Epithelial cell of esophagus (primary cell): ENCODE measurements at regions not wholly inside any gene's neighbourhood (a gene's known extent, or its start where the extent isn't known, plus 50 kb on each side); places are given as distances from the start of the nearest gene placed in this dataset.

Experiments
- DNase-seq: peaks from one replicate; pipeline ENCODE4 v3.0.0; 2010; ENCODE audit warnings: low read depth
- H3K4me3 ChIP-seq: 2 replicates; pipeline ENCODE4 v1.5.1; 2011; ENCODE audit warnings: mild to moderate bottlenecking, low read length, control low read depth
- CTCF ChIP-seq: IDR thresholded peaks from 2 replicates; pipeline ENCODE4 v1.5.1; 2011; ENCODE audit warnings: low read depth, mild to moderate bottlenecking, low read length, control low read depth, inconsistent platforms; ENCODE audit not compliant: insufficient read depth; ENCODE audit errors: missing control alignments

- no peak for DNase-seq
- no peak for TF ChIP-seq CTCF
- H3K4me3 ChIP-seq: no peak overlapping the region
Measured at GRCh38 chr4:137609718-137610430, 77.6 kb upstream of the PCDH18 start.

GRCh38 chr4:137608085-137608484 is 75.8 kb upstream of the PCDH18 start:
- peak; percentile 11 for DNase-seq
- no peak overlapping the region for H3K4me3 ChIP-seq
- TF ChIP-seq CTCF: no peak

GRCh38 chr4:137602436-137602835 is 70.1 kb upstream of the PCDH18 start:
- no peak for DNase-seq
- no peak overlapping the region for H3K4me3 ChIP-seq
- TF ChIP-seq CTCF: no peak

- peak; percentile 73 for DNase-seq
- no peak overlapping the region for H3K4me3 ChIP-seq
- no peak for TF ChIP-seq CTCF
Measured at GRCh38 chr4:137601934-137602333, 69.6 kb upstream of the PCDH18 start.

GRCh38 chr4:137599734-137600133 is 67.4 kb upstream of the PCDH18 start:
- no peak overlapping the region for H3K4me3 ChIP-seq
- no peak for DNase-seq
- no peak for TF ChIP-seq CTCF

GRCh38 chr4:137597752-137598430 is 65.6 kb upstream of the PCDH18 start:
- DNase-seq: no peak
- no peak for TF ChIP-seq CTCF

GRCh38 chr4:137587796-137588195 is 55.5 kb upstream of the PCDH18 start:
- DNase-seq: no peak
- no peak overlapping the region for H3K4me3 ChIP-seq
- TF ChIP-seq CTCF: no peak

More at GRCh38 chr4:137597752-137598430, 65.6 kb upstream of the PCDH18 start:
- no peak overlapping the region for H3K4me3 ChIP-seq
